Right ventricle myocardium superior (tissue), 1 donor: ENCODE measurements at regions not wholly inside any gene's neighbourhood (a gene's known extent, or its start where the extent isn't known, plus 50 kb on each side); places are given as distances from the start of the nearest gene placed in this dataset.
A peak's percentile ranks its signal among the peaks of the same experiment; 100 is the strongest.

Source experiments
- ATAC-seq: fragments of 200-7000 bp; cut with Tn5 transposase; one replicate; pipeline ENCODE4 v1.9.1; 2020; ENCODE audit warnings: mild to moderate bottlenecking; ENCODE audit not compliant: poor library complexity
- DNase-seq: peaks from one replicate; pipeline ENCODE4 v3.0.0-alpha.2; 2020
- intact Hi-C: fragments of 100-400 bp; cut with DNase I; formaldehyde crosslinking; loops from one replicate; pipeline ENCODE4 v1.11.2; 2022
- donor health status: DM: no; HTN: yes; CAD: no; lungs with severe emphysema.

- no peak for DNase-seq
- intact Hi-C loops = no loop called here
- no peak for ATAC-seq
Measured at GRCh38 chr16:51040637-51041036, 110.4 kb downstream of the SALL1 start.

DNA sequence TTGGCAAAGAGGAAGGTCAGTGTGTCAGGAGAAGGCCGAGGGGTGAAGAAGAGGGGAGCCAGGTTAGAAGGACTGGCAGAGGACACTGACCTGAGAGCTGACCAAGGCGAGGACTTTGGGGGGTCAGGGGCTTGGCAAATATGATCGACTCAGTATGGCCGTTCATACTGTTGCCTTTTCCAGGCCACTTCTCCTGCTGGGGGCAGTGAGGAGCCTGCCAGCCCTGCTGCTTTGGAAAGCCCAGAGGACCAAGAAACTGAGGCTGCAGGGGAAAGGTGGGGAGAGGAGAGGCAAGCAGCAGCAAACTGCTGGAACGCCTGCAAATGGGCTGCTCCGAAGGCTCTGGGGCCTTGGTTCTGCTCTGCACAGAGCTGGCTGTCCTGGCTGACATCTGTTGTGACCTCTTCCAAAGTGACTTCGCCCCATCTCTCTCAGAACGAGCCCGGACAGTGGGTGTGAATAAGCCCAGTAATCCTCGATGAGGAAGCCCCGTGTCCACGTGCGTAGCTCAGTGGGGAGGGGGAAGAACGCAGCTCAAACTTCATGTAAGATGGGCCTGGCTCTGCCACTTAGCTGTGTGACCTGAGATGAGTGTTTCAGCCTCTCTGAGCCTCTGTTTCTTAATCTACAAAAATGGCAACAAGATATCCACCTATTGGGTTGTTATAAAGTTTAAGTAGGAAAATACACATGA is 111.3 kb downstream of the SALL1 start:
- ATAC-seq = no peak
- intact Hi-C loops = no loop called here
- no peak for DNase-seq

GRCh38 chr16:51035711-51036110 is 115.4 kb downstream of the SALL1 start:
- DNase-seq (no peak), ATAC-seq (no peak)
- intact Hi-C loops = no loop called here

GRCh38 chr16:51035110-51035498 is 116.0 kb downstream of the SALL1 start:
- DNase-seq = no peak
- intact Hi-C loops = no loop called here
- ATAC-seq = peak; percentile 22

DNA sequence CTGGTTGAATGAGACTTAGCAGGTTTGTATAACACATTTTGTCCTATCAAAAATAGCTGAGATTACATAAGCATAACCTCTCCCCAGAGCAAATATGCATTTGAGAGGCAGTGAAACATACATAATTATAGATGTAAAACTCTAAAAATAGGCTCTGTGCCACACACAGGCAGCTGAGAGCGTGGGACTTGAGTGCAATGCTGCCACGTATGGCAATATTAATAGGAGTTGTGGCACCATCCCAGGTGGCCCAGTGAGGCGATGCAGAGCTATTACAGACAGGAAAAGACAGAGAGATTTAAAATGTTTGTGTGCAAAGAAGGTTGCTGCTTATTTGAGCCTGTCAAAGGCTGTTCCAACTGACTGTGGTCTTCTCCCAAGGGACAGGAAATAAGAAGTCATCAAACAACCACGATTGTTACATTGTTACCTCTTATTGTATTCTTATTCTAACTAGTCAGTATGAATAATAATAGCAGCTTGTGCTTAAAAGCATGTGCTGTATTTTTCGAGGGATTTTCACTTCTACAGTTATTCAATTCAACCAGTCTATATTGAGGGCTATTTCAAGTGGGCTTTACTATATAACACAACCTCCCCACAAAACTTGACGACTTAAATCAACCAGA is 116.5 kb downstream of the SALL1 start:
- intact Hi-C loops = no loop called here

GRCh38 chr16:51031598-51031997 is 119.5 kb downstream of the SALL1 start:
- ATAC-seq (no peak), DNase-seq (no peak)
- intact Hi-C loops = no loop called here

More for the DNA sequence above, 116.5 kb downstream of the SALL1 start:
- DNase-seq = no peak
- no peak for ATAC-seq

- no peak for ATAC-seq
- intact Hi-C loops = no loop called here
Measured at GRCh38 chr16:51030516-51030915, 120.6 kb downstream of the SALL1 start.

DNA sequence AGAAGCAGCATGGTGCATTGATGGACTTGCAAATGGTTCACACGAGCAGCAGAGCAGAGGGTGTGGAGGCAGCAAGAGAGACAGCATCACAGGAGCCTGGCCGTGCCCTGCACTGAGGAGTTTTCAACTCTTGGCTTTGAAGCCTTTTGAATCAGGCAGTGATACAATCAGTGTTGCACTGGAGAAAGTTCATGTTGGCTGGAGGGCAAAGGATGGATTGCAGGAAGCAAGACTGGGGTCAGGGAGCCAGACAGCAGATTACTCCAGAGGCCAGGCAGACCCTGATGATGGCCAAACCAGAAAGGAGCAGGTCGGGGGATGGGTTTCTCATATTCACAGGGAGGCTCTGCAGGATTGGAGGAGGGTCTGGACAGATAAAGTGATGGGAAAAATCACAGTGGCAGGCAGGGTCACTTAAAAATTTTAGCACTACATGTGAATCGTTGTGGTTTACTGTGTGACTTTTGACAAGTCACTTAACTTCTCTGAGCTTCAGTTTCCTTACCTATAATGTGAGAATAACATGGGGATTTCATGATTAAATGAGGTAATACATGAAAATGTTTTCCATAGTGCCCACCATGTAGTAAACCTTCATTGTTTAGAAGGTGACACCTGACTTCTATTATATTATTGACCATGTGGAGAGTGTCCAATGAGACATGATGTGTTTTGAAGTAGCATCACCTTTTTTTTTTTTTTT is 125.3 kb downstream of the SALL1 start:
- ATAC-seq = no peak
- DNase-seq = no peak
- intact Hi-C loops = no loop called here

More at GRCh38 chr16:51030516-51030915, 120.6 kb downstream of the SALL1 start:
- DNase-seq = no peak

- intact Hi-C loops = no loop called here
- no peak for ATAC-seq
Measured at GRCh38 chr16:51024703-51025102, 126.4 kb downstream of the SALL1 start.

GRCh38 chr16:51022955-51023354 is 128.1 kb downstream of the SALL1 start:
- intact Hi-C loops = no loop called here
- ATAC-seq (no peak), DNase-seq (no peak)

More at GRCh38 chr16:51024703-51025102, 126.4 kb downstream of the SALL1 start:
- no peak for DNase-seq

- DNase-seq (no peak), ATAC-seq (no peak)
- intact Hi-C loops = no loop called here
Measured at GRCh38 chr16:51019617-51020016, 131.5 kb downstream of the SALL1 start.

- intact Hi-C loops = no loop called here
- DNase-seq (no peak), ATAC-seq (no peak)
Measured at GRCh38 chr16:51017969-51018368, 133.1 kb downstream of the SALL1 start.

GRCh38 chr16:51012396-51012795 is 138.7 kb downstream of the SALL1 start:
- ATAC-seq = no peak
- no peak for DNase-seq
- intact Hi-C loops = no loop called here

- intact Hi-C loops = no loop called here
- no peak for ATAC-seq
- DNase-seq = no peak
Measured at GRCh38 chr16:51010817-51011216, 140.3 kb downstream of the SALL1 start.

DNA sequence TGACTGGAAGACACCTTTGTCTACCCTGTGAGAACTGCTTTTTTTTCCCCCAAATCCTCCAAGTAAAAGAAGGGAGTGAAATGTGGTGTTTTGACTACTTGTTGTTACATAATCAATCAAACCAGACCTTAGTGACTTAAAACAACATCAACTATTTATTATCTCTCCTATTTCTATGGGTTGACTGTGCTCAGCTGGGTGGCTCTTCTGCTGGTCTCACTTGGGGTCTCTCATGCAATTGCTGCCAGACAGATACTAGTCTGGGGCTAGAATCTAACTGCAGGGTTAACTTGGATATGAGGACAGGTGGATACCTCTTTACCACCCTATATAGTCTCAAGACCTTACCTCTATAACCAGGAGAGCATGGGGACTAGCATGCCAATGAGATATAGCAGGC is 141.3 kb downstream of the SALL1 start:
- ATAC-seq (no peak), DNase-seq (no peak)
- intact Hi-C loops = no loop called here

DNA sequence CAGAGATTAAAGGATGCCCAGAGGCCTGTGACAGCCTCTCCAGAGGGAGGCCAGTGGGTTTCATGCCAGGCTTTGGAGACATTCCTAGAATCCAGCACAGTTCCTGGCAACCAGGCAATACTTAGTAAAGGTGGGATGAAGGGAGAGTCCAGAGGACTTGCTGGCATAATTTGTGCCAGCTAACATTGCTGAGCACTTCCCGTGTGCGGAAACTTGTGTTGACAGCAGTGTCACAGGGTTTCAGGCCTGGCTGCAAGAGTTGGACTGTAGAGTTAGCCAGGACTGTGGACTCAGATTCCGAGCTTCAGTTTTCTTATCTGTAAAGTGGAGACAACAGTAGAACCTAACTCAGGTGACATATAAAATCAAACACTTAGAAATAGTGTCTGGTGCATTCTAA is 141.7 kb downstream of the SALL1 start:
- intact Hi-C loops = no loop called here
- no peak for ATAC-seq

DNA sequence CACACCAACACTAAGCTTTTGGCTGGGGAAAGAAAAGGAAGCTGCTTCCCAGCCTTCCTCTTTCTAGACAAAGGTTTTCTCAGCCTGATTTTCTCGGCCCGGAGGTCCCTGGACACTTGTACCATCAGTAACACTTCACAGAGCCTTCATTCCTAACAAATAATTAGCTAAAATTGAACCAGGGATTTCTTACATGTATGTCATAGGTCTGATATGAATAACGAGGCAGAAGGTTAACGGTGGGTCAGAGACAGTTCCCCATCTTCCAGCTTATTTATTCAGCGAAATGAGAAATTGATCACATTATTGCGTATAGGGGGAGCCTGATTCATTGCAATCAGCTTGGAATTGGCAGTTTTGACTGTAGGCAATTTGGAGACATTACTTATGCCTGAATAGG is 142.5 kb downstream of the SALL1 start:
- no peak for ATAC-seq
- DNase-seq = no peak
- intact Hi-C loops = no loop called here

More for the DNA sequence above, 141.7 kb downstream of the SALL1 start:
- DNase-seq = no peak

DNA sequence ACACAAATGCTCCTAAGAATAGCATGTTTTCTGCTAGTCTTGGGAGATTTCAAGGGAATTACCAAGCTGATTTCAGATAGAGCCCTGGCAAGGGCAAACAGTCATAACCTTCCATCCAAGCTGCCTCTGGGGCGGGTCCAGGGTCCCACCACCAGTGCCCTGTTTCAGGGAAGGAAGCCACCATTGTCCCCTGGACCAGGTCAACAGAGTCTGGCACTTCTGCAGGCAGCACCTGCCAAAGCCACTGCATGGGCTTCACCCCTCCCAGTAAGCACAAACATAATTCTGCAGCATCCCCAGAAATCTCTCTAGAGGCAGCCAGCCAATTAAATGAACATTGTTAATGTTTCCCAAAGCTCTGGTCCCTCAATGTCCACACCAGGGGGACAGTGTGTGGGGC is 143.0 kb downstream of the SALL1 start:
- no peak for DNase-seq
- intact Hi-C loops = no loop called here
- ATAC-seq = no peak

GRCh38 chr16:51003850-51004566 is 147.1 kb downstream of the SALL1 start:
- intact Hi-C loops = no loop called here
- DNase-seq (no peak), ATAC-seq (no peak)
